Astrocyte (in vitro differentiated cells and primary cell): ENCODE measurements at regions not wholly inside any gene's neighbourhood (a gene's known extent, or its start where the extent isn't known, plus 50 kb on each side); places are given as distances from the start of the nearest gene placed in this dataset.

Experiments
- EZH2 ChIP-seq: IDR thresholded peaks from 2 replicates; pipeline ENCODE4 v1.6.1; 2012; ENCODE audit warnings: mild to moderate bottlenecking, low read length, inconsistent platforms; ENCODE audit not compliant: insufficient read depth
- TF ChIP-seq, protein P1 (sequence below): IDR thresholded peaks from 2 replicates; pipeline ENCODE4 v1.5.1; 2011; ENCODE audit warnings: low read depth, mild to moderate bottlenecking, inconsistent platforms, low read length, moderate library complexity; ENCODE audit not compliant: insufficient read depth

DNA sequence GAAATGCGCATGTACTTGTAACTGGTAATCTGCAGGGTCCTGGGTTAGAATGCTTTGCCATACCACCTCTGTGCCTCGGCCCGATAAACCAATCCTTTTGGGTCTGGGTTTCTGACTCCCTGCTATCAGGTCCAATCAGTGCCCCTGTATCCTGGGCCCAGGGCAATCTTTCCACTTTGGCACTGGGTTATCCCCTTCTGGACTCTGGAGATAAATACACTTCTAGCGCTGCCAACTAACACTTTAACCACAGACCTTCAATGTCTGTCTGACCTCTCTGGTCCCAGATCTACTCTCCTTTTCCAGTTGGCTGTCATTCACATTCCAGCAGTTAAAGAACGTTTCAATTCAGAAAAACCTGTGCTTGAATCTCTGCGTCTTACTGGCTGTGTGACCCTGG, 55.3 kb downstream of the DNAAF9 start:
- TF ChIP-seq, protein P1, sequence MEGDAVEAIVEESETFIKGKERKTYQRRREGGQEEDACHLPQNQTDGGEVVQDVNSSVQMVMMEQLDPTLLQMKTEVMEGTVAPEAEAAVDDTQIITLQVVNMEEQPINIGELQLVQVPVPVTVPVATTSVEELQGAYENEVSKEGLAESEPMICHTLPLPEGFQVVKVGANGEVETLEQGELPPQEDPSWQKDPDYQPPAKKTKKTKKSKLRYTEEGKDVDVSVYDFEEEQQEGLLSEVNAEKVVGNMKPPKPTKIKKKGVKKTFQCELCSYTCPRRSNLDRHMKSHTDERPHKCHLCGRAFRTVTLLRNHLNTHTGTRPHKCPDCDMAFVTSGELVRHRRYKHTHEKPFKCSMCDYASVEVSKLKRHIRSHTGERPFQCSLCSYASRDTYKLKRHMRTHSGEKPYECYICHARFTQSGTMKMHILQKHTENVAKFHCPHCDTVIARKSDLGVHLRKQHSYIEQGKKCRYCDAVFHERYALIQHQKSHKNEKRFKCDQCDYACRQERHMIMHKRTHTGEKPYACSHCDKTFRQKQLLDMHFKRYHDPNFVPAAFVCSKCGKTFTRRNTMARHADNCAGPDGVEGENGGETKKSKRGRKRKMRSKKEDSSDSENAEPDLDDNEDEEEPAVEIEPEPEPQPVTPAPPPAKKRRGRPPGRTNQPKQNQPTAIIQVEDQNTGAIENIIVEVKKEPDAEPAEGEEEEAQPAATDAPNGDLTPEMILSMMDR, result no peak
- TF ChIP-seq EZH2, result no peak
